OCI-LY7 (cell line): ENCODE measurements at regions not wholly inside any gene's neighbourhood (a gene's known extent, or its start where the extent isn't known, plus 50 kb on each side); places are given as distances from the start of the nearest gene placed in this dataset.
A peak's percentile ranks its signal among the peaks of the same experiment; 100 is the strongest.
"Not testable (repeated sequence)": the region's sequence is repeated elsewhere in the genome, so short reads cannot be mapped to it uniquely, and the experiment has no call there.

Experiments
- BruUV-seq: library from RNA; stranded (reverse); fragments of 400-500 nt; replicated peaks from 2 replicates; lab custom pipeline; 2021; lab: Mats Ljungman, UMichigan
- CTCF ChIA-PET: fragments of 300-600 bp; sonication (Branson Sonifier 250); formaldehyde crosslinking; loops from one replicate; lab custom pipeline; 2022; ENCODE audit warnings: antibody characterized with exemption; ENCODE audit not compliant: unreplicated experiment; lab: Charles Lee
- POLR2A ChIA-PET: fragments of 300-600 bp; sonication (Branson Sonifier 250); formaldehyde crosslinking; loops from one replicate; lab custom pipeline; 2022; ENCODE audit warnings: antibody characterized with exemption; lab: Charles Lee
- DNase-seq: peaks from one replicate; pipeline ENCODE4 v3.0.0-alpha.2; 2015; ENCODE audit warnings: low spot score
- H2AFZ ChIP-seq: fragments of 200-600 bp; sonication (generic), shearing (Covaris generic); 2 replicates; pipeline ENCODE4 v1.6.1; 2014; ENCODE audit warnings: mild to moderate bottlenecking, antibody characterized with exemption, low read length, moderate library complexity
- H3K27ac ChIP-seq: fragments of 200-600 bp; sonication (generic); 2 replicates; pipeline ENCODE4 v1.5.1; 2014; ENCODE audit warnings: mixed run types, low read depth, mild to moderate bottlenecking, moderate library complexity, low read length, inconsistent platforms; ENCODE audit not compliant: poor library complexity, severe bottlenecking
- H3K36me3 ChIP-seq: fragments of 200-600 bp; sonication (generic); 2 replicates; pipeline ENCODE4 v1.6.1; 2014; ENCODE audit warnings: mild to moderate bottlenecking, antibody characterized with exemption, low read length, moderate library complexity, mixed read lengths; ENCODE audit not compliant: insufficient read depth
- H3K4me1 ChIP-seq: fragments of 200-600 bp; sonication (generic); 2 replicates; pipeline ENCODE4 v1.5.1; 2014; ENCODE audit warnings: mild to moderate bottlenecking, low read length; ENCODE audit not compliant: insufficient read depth, poor library complexity, severe bottlenecking
- H3K4me2 ChIP-seq: fragments of 200-600 bp; sonication (generic); 2 replicates; pipeline ENCODE4 v1.6.1; 2014; ENCODE audit warnings: mild to moderate bottlenecking, low read length
- H3K4me3 ChIP-seq: fragments of 200-600 bp; sonication (generic); 2 replicates; pipeline ENCODE4 v1.5.1; 2014; ENCODE audit warnings: mild to moderate bottlenecking, low read depth, low read length; ENCODE audit not compliant: poor library complexity, severe bottlenecking
- H3K79me2 ChIP-seq: fragments of 200-600 bp; sonication (generic); 2 replicates; pipeline ENCODE4 v1.6.1; 2016; ENCODE audit warnings: low read depth, mild to moderate bottlenecking, low read length, moderate library complexity, mixed read lengths; ENCODE audit not compliant: insufficient read depth
- H3K9me2 ChIP-seq: fragments of 200-600 bp; sonication (generic); 2 replicates; pipeline ENCODE4 v1.6.1; 2016; ENCODE audit warnings: mild to moderate bottlenecking, low read length, mixed read lengths; ENCODE audit not compliant: insufficient read depth
- H3K9me3 ChIP-seq: fragments of 200-600 bp; sonication (generic); 2 replicates; pipeline ENCODE4 v1.6.1; 2014; ENCODE audit warnings: mild to moderate bottlenecking, mixed run types, low read length, mixed read lengths
- H4K20me1 ChIP-seq: fragments of 200-600 bp; sonication (generic); 2 replicates; pipeline ENCODE4 v1.6.1; 2014; ENCODE audit warnings: mild to moderate bottlenecking, antibody characterized with exemption, low read length, moderate library complexity, mixed read lengths; ENCODE audit not compliant: insufficient read depth
- CTCF ChIP-seq: fragments of 200-600 bp; sonication (generic); conservative IDR thresholded peaks from 2 replicates; pipeline ENCODE4 v1.5.1; 2014; ENCODE audit warnings: mild to moderate bottlenecking, antibody characterized with exemption, low read length, moderate library complexity, mixed read lengths
- EZH2phosphoT487 ChIP-seq: fragments of 200-600 bp; sonication (generic); IDR thresholded peaks from 2 replicates; pipeline ENCODE4 v1.6.1; 2018; ENCODE audit warnings: low read depth, borderline replicate concordance, mild to moderate bottlenecking, mixed run types, antibody characterized with exemption, low read length, moderate library complexity, mixed read lengths
- intact Hi-C: fragments of 100-400 bp; cut with micrococcal nuclease; formaldehyde crosslinking; loops from one replicate; pipeline ENCODE4 v1.10.0; 2022; ENCODE audit not compliant: unreplicated experiment

GRCh38 chr20:40955326-40955725 is 73.3 kb upstream of the TOP1 start:
- POLR2A ChIA-PET = interaction anchor here (0.5 to 0.7 kb wide), 2 partner anchors 64 to 821 kb away, joined by 3 to 4 read pairs; no protein-coding TSS in a partner anchor
- intact Hi-C loops = no loop called here
- no peaks in the 10 kb centered on the region for H4K20me1 ChIP-seq
- H3K27ac ChIP-seq = no peak overlapping the region
- TF ChIP-seq EZH2phosphoT487 (no peak), CTCF (no peak)
- BruUV-seq = no TSS peak
- no peak overlapping the region for H2AFZ ChIP-seq
- H3K4me3 ChIP-seq = no peak overlapping the region
- CTCF ChIA-PET = no interaction called here
- H3K4me2 ChIP-seq = no peak overlapping the region
- H3K9me3 ChIP-seq = no peaks in the 10 kb centered on the region
- no peaks in the 10 kb centered on the region for H3K79me2 ChIP-seq
- no peaks in the 10 kb centered on the region for H3K36me3 ChIP-seq
- no peaks in the 10 kb centered on the region for H3K9me2 ChIP-seq
- no peak for DNase-seq
- peaks cover 12% of the 10 kb centered on the region for H3K4me1 ChIP-seq

GRCh38 chr20:40955826-40956225 is 72.8 kb upstream of the TOP1 start:
- BruUV-seq, H3K4me3 ChIP-seq, DNase-seq, H3K36me3 ChIP-seq, H3K9me3 ChIP-seq, H3K27ac ChIP-seq, H3K79me2 ChIP-seq, H4K20me1 ChIP-seq, H3K4me2 ChIP-seq, H2AFZ ChIP-seq, H3K9me2 ChIP-seq, intact Hi-C loops: not testable (repeated sequence)
- ChIA-PET POLR2A (interaction anchor here (0.6 to 0.8 kb wide), 3 partner anchors 10 to 821 kb away, joined by 3 to 4 read pairs (median 3); no protein-coding TSS in a partner anchor), CTCF (interaction anchor here (0.8 kb wide), 1 partner anchor 9 kb away, joined by 3 read pairs; no protein-coding TSS in a partner anchor)
- peaks cover 12% of the 10 kb centered on the region for H3K4me1 ChIP-seq

- no TSS peak for BruUV-seq
These were observed 71.9 kb upstream of the TOP1 start for GRCh38 chr20:40956542-40957264.

More at GRCh38 chr20:40956542-40957264, 71.9 kb upstream of the TOP1 start:
- no peak for TF ChIP-seq EZH2phosphoT487
- no peak for TF ChIP-seq CTCF
- H2AFZ ChIP-seq = peak overlapping the region; percentile 56
- no peaks in the 10 kb centered on the region for H3K36me3 ChIP-seq
- H3K4me2 ChIP-seq = peak overlapping the region; percentile 47
- intact Hi-C loops = no loop called here
- DNase-seq = peak; percentile 62
- H3K4me3 ChIP-seq = no peak overlapping the region
- H3K79me2 ChIP-seq = no peaks in the 10 kb centered on the region
- ChIA-PET CTCF (interaction anchor here (0.8 kb wide), 1 partner anchor 10 kb away, joined by 3 read pairs; no protein-coding TSS in a partner anchor), POLR2A (interaction anchor here (0.6 to 0.9 kb wide), 4 partner anchors 9 to 331 kb away, joined by 3 to 4 read pairs (median 3); no protein-coding TSS in a partner anchor)
- H3K4me1 ChIP-seq = peaks cover 12% of the 10 kb centered on the region
- no peaks in the 10 kb centered on the region for H3K9me2 ChIP-seq
- no peaks in the 10 kb centered on the region for H4K20me1 ChIP-seq
- H3K27ac ChIP-seq = no peak overlapping the region
- no peaks in the 10 kb centered on the region for H3K9me3 ChIP-seq
